ENCODE measurements at regions not wholly inside any gene's neighbourhood (a gene's known extent, or its start where the extent isn't known, plus 50 kb on each side); places are given as distances from the start of the nearest gene placed in this dataset.

- no peak for DNase-seq (ENCODE audit: low read depth, low spot score)
Measured at GRCh38 chr13:105611424-105611823, 924.0 kb downstream of the EFNB2 start.

GRCh38 chr13:105608104-105608503 is 927.4 kb downstream of the EFNB2 start:
- DNase-seq (ENCODE audit: low read depth, low spot score) = no peak

- no peak for DNase-seq (ENCODE audit: low read depth, low spot score)
Measured at GRCh38 chr13:105607426-105607825, 928.0 kb downstream of the EFNB2 start.

- DNase-seq (ENCODE audit: low read depth, low spot score) = no peak
Measured at GRCh38 chr13:105607016-105607415, 928.4 kb downstream of the EFNB2 start.

- no peak for DNase-seq (ENCODE audit: low read depth, low spot score)
Measured at GRCh38 chr13:105602956-105603670, 932.3 kb downstream of the EFNB2 start.

- no peak for DNase-seq (ENCODE audit: low read depth, low spot score)
Measured at GRCh38 chr13:105599477-105600037, 935.9 kb downstream of the EFNB2 start.

GRCh38 chr13:105598529-105598928 is 936.9 kb downstream of the EFNB2 start:
- DNase-seq (ENCODE audit: low read depth, low spot score) = peak; percentile 18

GRCh38 chr13:105597573-105597972 is 937.9 kb downstream of the EFNB2 start:
- DNase-seq (ENCODE audit: low read depth, low spot score) = no peak

- no peak for DNase-seq (ENCODE audit: low read depth, low spot score)
Measured at GRCh38 chr13:105595471-105595870, 940.0 kb downstream of the EFNB2 start.

GRCh38 chr13:105591277-105591676 is 944.2 kb downstream of the EFNB2 start:
- no peak for DNase-seq (ENCODE audit: low read depth, low spot score)

- no peak for DNase-seq (ENCODE audit: low read depth, low spot score)
Measured at GRCh38 chr13:105587786-105588185, 947.7 kb downstream of the EFNB2 start.

GRCh38 chr13:105579821-105580710 is 955.4 kb downstream of the EFNB2 start:
- no peak for DNase-seq (ENCODE audit: low read depth, low spot score)

GRCh38 chr13:105573136-105573535 is 962.3 kb downstream of the EFNB2 start:
- no peak for DNase-seq (ENCODE audit: low read depth, low spot score)

GRCh38 chr13:105572401-105572800 is 963.1 kb downstream of the EFNB2 start:
- no peak for DNase-seq (ENCODE audit: low read depth, low spot score)

GRCh38 chr13:105569816-105570215 is 965.6 kb downstream of the EFNB2 start:
- DNase-seq (ENCODE audit: low read depth, low spot score) = no peak

- no peak for DNase-seq (ENCODE audit: low read depth, low spot score)
Measured at GRCh38 chr13:105567951-105568525, 967.4 kb downstream of the EFNB2 start.

- no peak for DNase-seq (ENCODE audit: low read depth, low spot score)
Measured at GRCh38 chr13:105565136-105565727, 970.2 kb downstream of the EFNB2 start.

- no peak for DNase-seq (ENCODE audit: low read depth, low spot score)
Measured at GRCh38 chr13:105552078-105552477, 983.4 kb downstream of the EFNB2 start.

- no peak for DNase-seq (ENCODE audit: low read depth, low spot score)
Measured at GRCh38 chr13:105547851-105548250, 987.6 kb downstream of the EFNB2 start.

- no peak for DNase-seq (ENCODE audit: low read depth, low spot score)
Measured at GRCh38 chr13:105545811-105546210, 989.7 kb downstream of the EFNB2 start.

- DNase-seq (ENCODE audit: low read depth, low spot score) = no peak
Measured at GRCh38 chr13:105543742-105544141, 991.7 kb downstream of the EFNB2 start.

GRCh38 chr13:105541565-105541964 is 993.9 kb downstream of the EFNB2 start:
- no peak for DNase-seq (ENCODE audit: low read depth, low spot score)

Data from brain pericyte (primary cell).